NCI-H526 (cell line): ENCODE measurements at regions not wholly inside any gene's neighbourhood (a gene's known extent, or its start where the extent isn't known, plus 50 kb on each side); places are given as distances from the start of the nearest gene placed in this dataset.

Experiments used
- DNase-seq, 2 experiments: peaks; one replicate each; lab custom pipeline; 2025; lab: John Stamatoyannopoulos, UW

DNA sequence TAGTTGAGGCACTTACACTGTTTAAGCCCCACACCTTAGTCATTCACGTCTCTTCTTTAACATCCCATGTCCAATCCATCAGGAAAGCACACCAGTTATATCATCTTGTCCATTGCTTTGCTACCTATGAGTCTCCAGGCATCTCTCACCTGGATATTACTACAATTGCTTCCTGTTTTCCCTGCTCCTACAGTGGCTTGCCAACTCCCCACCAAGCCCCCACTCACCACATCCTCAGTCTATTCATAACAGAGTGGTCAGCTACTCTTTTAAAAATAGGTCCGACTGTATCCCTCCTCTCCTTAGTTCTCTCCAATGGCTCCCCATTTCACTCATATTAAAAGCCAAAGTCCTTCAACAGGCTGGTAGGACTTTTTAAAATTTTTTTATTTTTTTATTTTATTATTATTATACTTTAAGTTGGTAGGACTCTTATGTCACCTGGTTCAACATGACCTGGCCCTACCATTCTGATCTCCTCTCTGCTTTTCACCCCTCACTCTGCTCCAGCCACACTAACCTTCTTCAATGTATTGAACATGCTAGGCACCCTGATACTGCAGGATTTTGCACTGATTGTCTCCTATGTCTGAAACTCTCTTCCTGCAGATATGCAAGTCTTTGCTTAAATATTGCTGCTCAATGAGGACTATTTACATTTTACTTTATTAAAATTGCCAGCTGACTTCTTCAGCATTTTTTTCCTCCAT, 253.2 kb downstream of the CYRIA start:
- DNase-seq: no peak

GRCh38 chr2:16411788-16412187, 253.8 kb downstream of the CYRIA start:
- no peak for DNase-seq

DNA sequence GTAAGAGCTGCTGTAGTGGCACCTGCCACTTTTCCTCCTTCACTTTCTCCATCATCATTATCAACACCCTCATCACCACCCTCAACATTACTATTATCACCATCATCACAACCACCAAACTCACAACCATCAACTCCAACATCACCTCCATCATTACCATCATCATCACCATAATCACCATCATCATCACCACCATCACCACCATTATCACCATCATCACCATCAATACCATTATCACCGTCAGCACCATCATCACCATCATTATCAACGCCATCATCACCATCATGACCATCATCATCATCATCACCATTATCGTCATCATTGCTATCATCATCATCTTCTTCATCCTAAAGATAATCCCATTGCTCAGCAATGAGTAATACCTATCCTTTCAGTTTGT, 255.8 kb downstream of the CYRIA start:
- DNase-seq: no peak

GRCh38 chr2:16409006-16409390, 256.6 kb downstream of the CYRIA start:
- peak in 1 of 2 experiments; percentile 69 for DNase-seq

DNA sequence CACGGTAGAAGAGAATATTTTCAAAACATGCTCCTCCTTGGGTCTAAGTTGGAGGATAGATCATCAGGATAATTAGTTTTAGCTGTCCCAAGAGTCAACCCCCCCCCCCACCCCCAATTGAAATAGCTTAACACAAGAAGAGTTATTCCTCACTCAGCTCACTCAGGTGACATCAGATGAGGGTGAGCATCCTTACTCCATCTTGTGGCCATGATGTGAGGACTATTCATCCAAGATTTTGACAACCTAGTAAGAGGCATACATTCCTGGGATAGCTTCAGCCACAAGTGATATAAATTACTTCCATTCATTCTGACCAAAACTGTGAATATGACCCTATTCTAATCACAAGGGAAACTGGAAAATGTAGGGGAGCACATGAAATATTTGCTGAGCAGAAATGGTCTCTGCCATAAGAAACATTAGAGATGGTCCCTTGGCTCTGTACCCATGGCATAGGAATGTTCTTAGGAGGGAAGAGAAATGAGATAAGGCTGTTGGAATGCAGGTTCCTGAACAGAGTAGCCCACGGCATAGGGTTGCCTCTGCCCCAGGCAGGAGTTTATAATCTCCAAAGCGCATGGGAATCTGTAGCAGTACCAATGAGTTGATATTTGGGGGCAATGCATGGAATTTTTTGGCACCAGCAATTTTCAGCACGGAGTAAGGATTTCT, 257.2 kb downstream of the CYRIA start:
- DNase-seq: peak in 1 of 2 experiments; percentile 74

DNA sequence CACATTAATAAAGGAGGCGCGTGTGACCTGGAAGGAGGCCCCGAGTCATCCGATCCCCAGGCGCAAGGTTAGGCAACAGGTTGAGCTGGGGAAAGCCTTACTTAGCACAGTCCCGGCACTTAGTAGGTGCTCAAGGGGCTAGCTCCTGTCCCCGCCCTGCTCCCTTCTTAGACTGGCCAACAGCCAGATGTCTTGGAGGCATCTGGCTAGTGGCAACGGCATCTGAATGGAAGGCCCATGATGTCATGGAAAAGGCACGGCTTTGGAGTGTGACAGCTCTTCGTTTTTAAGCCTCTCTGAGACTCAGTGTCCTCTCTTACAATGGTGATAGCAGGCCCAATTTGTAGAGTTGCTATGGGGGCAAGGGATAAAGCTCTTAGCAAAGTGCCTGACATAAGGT, 258.3 kb downstream of the CYRIA start:
- DNase-seq: no peak

GRCh38 chr2:16406496-16407289, 258.9 kb downstream of the CYRIA start:
- no peak for DNase-seq

GRCh38 chr2:16405551-16405950, 260.1 kb downstream of the CYRIA start:
- DNase-seq: no peak

GRCh38 chr2:16404551-16405300, 260.9 kb downstream of the CYRIA start:
- peak; percentile 99 to 100 for DNase-seq

DNA sequence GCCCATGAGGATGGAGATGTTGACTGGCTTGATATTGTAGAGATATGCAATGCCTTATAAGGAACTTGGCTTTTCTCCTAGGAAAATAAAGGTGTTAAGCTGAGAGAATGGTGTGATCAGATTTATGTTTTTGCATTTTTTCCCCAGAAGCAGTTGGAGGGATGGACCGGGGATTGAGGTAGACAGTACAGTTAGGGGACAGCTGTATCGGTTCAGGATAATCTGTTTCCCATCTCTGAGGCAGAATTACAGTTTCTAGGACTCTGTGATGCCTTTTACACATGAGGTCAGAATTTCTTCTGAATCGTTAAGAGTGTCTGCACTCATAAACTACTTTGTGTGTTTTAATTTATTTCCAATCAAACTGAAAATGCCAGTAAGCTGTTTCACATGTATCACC, 261.5 kb downstream of the CYRIA start:
- DNase-seq: no peak

- no peak for DNase-seq
Measured at GRCh38 chr2:16402891-16403290, 262.7 kb downstream of the CYRIA start.

- DNase-seq: no peak
Measured at GRCh38 chr2:16401761-16402300, 263.8 kb downstream of the CYRIA start.

- DNase-seq: no peak
Measured at GRCh38 chr2:16400127-16400623, 265.5 kb downstream of the CYRIA start.

DNA sequence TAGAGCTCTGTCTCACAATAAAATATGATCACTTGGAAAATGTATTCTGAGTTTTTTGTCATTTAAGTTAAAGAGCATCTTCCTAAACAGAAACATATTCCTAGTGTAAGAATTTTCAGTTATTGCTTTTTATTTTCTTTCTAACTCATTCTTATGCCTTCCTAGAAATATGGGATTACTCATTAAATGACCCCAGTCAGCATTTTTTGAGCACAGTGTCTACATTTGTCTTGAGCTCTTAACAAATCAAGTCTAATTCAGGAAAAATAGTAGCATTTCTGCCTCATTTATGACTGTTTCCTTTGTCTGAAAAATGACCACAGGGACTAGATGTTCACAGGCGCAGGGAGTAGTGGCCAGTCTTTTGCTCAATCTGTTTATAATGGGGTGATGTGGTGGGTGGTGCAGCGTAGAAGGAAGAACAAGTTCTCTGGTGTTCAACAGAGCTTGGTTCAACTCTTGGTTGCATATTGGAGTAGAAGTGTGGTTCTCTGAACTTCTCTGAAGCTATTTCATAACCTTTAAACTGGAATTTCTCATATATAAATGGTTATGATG, 267.1 kb downstream of the CYRIA start:
- DNase-seq: no peak

- DNase-seq: no peak
Measured at GRCh38 chr2:16397681-16398475, 267.8 kb downstream of the CYRIA start.

- DNase-seq: no peak
Measured at GRCh38 chr2:16396986-16397385, 268.6 kb downstream of the CYRIA start.

GRCh38 chr2:16396171-16396570, 269.5 kb downstream of the CYRIA start:
- no peak for DNase-seq

DNA sequence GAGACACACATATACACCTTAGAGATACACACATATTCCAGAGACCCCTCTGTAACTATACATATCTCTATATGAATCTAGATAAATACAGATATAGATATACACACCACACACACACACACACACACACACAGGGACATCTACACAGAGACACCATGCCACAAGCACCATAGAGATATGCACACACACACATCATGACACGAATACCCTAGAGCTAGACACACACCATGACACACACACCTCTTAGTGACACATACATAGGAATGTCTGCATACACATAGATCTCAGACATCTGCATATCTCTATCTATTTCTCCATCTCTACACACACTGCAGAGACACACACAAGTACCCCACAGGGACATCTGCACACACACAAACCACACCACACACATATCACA, 270.0 kb downstream of the CYRIA start:
- no peak for DNase-seq

- DNase-seq: no peak
Measured at GRCh38 chr2:16394986-16395550, 270.6 kb downstream of the CYRIA start.
